H9 (cell line): ENCODE measurements at regions not wholly inside any gene's neighbourhood (a gene's known extent, or its start where the extent isn't known, plus 50 kb on each side); places are given as distances from the start of the nearest gene placed in this dataset.

Experiments used
- DNase-seq: peaks from one replicate; pipeline ENCODE4 v3.0.0-alpha.2; 2017
- H2AFZ ChIP-seq: one replicate; pipeline ENCODE4 v1.6.1; 2013; ENCODE audit warnings: mild to moderate bottlenecking, low read length, control low read depth, moderate library complexity
- H2AK5ac ChIP-seq: 2 replicates; pipeline ENCODE4 v1.6.1; 2013; ENCODE audit warnings: low read length, control low read depth, mixed read lengths; ENCODE audit not compliant: insufficient read length
- H2BK120ac ChIP-seq: one replicate; pipeline ENCODE4 v1.6.1; 2013; ENCODE audit warnings: low read depth, mild to moderate bottlenecking, low read length, control low read depth, inconsistent platforms; ENCODE audit not compliant: poor library complexity, severe bottlenecking
- H2BK12ac ChIP-seq: 2 replicates; pipeline ENCODE4 v1.6.1; 2013; ENCODE audit warnings: low read length, control low read depth, mixed read lengths, low read depth; ENCODE audit not compliant: insufficient read length
- H2BK15ac ChIP-seq: 2 replicates; pipeline ENCODE4 v1.6.1; 2013; ENCODE audit warnings: low read depth, low read length, control low read depth
- H2BK20ac ChIP-seq: one replicate; pipeline ENCODE4 v1.6.1; 2013; ENCODE audit warnings: low read depth, mild to moderate bottlenecking, low read length, control low read depth, inconsistent platforms; ENCODE audit not compliant: poor library complexity, severe bottlenecking
- H2BK5ac ChIP-seq: 2 replicates; pipeline ENCODE4 v1.6.1; 2013; ENCODE audit warnings: low read length, control low read depth, mixed read lengths; ENCODE audit not compliant: insufficient read length
- H3K14ac ChIP-seq: 2 replicates; pipeline ENCODE4 v1.6.1; 2013; ENCODE audit warnings: low read length, control low read depth; ENCODE audit not compliant: insufficient read depth
- H3K18ac ChIP-seq: 2 replicates; pipeline ENCODE4 v1.6.1; 2013; ENCODE audit warnings: low read depth, mild to moderate bottlenecking, mixed read lengths, low read length, control low read depth; ENCODE audit not compliant: insufficient read length
- H3K23ac ChIP-seq: 2 replicates; pipeline ENCODE4 v1.6.1; 2013; ENCODE audit warnings: low read length, control low read depth, mixed read lengths, low read depth; ENCODE audit not compliant: insufficient read length
- H3K23me2 ChIP-seq: 2 replicates; pipeline ENCODE4 v1.6.1; 2013; ENCODE audit warnings: low read depth, mild to moderate bottlenecking, mixed read lengths, low read length, control low read depth; ENCODE audit not compliant: insufficient read length, poor library complexity, severe bottlenecking
- H3K27ac ChIP-seq: 2 replicates; pipeline ENCODE4 v1.5.1; 2013; ENCODE audit warnings: low read length, control low read depth, mixed read lengths, low read depth; ENCODE audit not compliant: insufficient read length
- H3K27me3 ChIP-seq: 2 replicates; pipeline ENCODE4 v1.6.1; 2013; ENCODE audit warnings: low read length, control low read depth, inconsistent platforms; ENCODE audit not compliant: insufficient read depth
- H3K4ac ChIP-seq: 2 replicates; pipeline ENCODE4 v1.6.1; 2013; ENCODE audit warnings: low read depth, mild to moderate bottlenecking, control low read depth, inconsistent platforms, low read length, moderate library complexity
- H3K4me1 ChIP-seq: 2 replicates; pipeline ENCODE4 v1.6.1; 2013; ENCODE audit warnings: low read length, control low read depth, inconsistent platforms; ENCODE audit not compliant: insufficient read depth
- H3K4me2 ChIP-seq: 2 replicates; pipeline ENCODE4 v1.6.1; 2013; ENCODE audit warnings: low read length, control low read depth, mixed read lengths; ENCODE audit not compliant: insufficient read length, insufficient read depth
- H3K56ac ChIP-seq: 2 replicates; pipeline ENCODE4 v1.6.1; 2013; ENCODE audit warnings: low read depth, mild to moderate bottlenecking, mixed read lengths, low read length, control low read depth; ENCODE audit not compliant: insufficient read length
- H3K79me1 ChIP-seq: 2 replicates; pipeline ENCODE4 v1.6.1; 2013; ENCODE audit warnings: low read depth, mild to moderate bottlenecking, moderate library complexity, low read length, control low read depth, inconsistent platforms; ENCODE audit not compliant: insufficient read depth, poor library complexity, severe bottlenecking
- H3K79me2 ChIP-seq: 2 replicates; pipeline ENCODE4 v1.6.1; 2013; ENCODE audit warnings: low read length, control low read depth, inconsistent platforms; ENCODE audit not compliant: insufficient read depth
- H3K9ac ChIP-seq: 2 replicates; pipeline ENCODE4 v1.6.1; 2013; ENCODE audit warnings: low read length, control low read depth, mixed read lengths; ENCODE audit not compliant: insufficient read length; ENCODE audit errors: extremely low read depth
- H3K9me3 ChIP-seq: one replicate; pipeline ENCODE4 v1.6.1; 2013; ENCODE audit warnings: low read depth, low read length, inconsistent platforms; ENCODE audit not compliant: control insufficient read depth
- H3T11ph ChIP-seq: one replicate; pipeline ENCODE4 v1.6.1; 2013; ENCODE audit warnings: mild to moderate bottlenecking, low read length, control low read depth, inconsistent platforms
- H4K20me1 ChIP-seq: one replicate; pipeline ENCODE4 v1.6.1; 2013; ENCODE audit not compliant: control insufficient read depth, insufficient read length, insufficient read depth
- H4K5ac ChIP-seq: 2 replicates; pipeline ENCODE4 v1.6.1; 2013; ENCODE audit warnings: low read depth, mild to moderate bottlenecking, mixed read lengths, low read length, control low read depth; ENCODE audit not compliant: insufficient read length
- H4K8ac ChIP-seq: replicated peaks from 2 replicates; pipeline ENCODE4 v1.6.1; 2013; ENCODE audit warnings: low read length, control low read depth, mixed read lengths, low read depth; ENCODE audit not compliant: insufficient read length
- H4K91ac ChIP-seq: 2 replicates; pipeline ENCODE4 v1.6.1; 2013; ENCODE audit warnings: low read depth, mild to moderate bottlenecking, moderate library complexity, mixed read lengths, low read length, control low read depth; ENCODE audit not compliant: insufficient read length
- H3K27ac Mint-ChIP-seq, 3 experiments: 2 replicates in 2 of 3; 3 replicates in 1 of 3; pipeline ENCODE4 v1.8.0; 2020 to 2021; ENCODE audit warnings: mixed read lengths in 3 of 3, mild to moderate bottlenecking in 1 of 3, moderate library complexity in 1 of 3
- H3K27me3 Mint-ChIP-seq: 2 replicates; pipeline ENCODE4 v1.8.0; 2021; ENCODE audit warnings: low read depth, mild to moderate bottlenecking, moderate library complexity, mixed read lengths
- H3K36me3 Mint-ChIP-seq, 3 experiments: 2 replicates in 2 of 3; 3 replicates in 1 of 3; pipeline ENCODE4 v1.8.0; 2020 to 2021; ENCODE audit warnings: low read depth in 3 of 3, mixed read lengths in 3 of 3; ENCODE audit not compliant: insufficient read depth in 1 of 3
- H3K4me1 Mint-ChIP-seq, 2 experiments: 2 replicates each; pipeline ENCODE4 v1.8.0; 2020; ENCODE audit warnings: mixed read lengths in 2 of 2
- H3K4me3 Mint-ChIP-seq, 2 experiments: 2 replicates in 1 of 2; 3 replicates in 1 of 2; pipeline ENCODE4 v1.8.0; 2020 to 2021; ENCODE audit warnings: mild to moderate bottlenecking in 2 of 2, mixed read lengths in 2 of 2, moderate library complexity in 1 of 2
- H3K9me3 Mint-ChIP-seq, 2 experiments: 2 replicates in 1 of 2; 3 replicates in 1 of 2; pipeline ENCODE4 v1.8.0; 2020; ENCODE audit warnings: mild to moderate bottlenecking in 2 of 2, mixed read lengths in 2 of 2, moderate library complexity in 1 of 2
- WGBS: extraction: QIAGEN DNeasy Blood & Tissue Kit; methylation state at CpG from one replicate; pipeline ENCODE4 v1.1.7; 2013; ENCODE audit warnings: missing lambda C conversion rate, low lambda C conversion rate, mixed read lengths; ENCODE audit not compliant: insufficient read length; ENCODE audit errors: extremely low coverage; 5-methylcytosine and 5-hydroxymethylcytosine counted together
- TF ChIP-seq, protein P1 (sequence below): fragments of 200-600 bp; sonication (generic); conservative IDR thresholded peaks from 3 replicates; pipeline ENCODE4 v1.8.0; 2021; ENCODE audit warnings: antibody characterized with exemption, mild to moderate bottlenecking

DNA sequence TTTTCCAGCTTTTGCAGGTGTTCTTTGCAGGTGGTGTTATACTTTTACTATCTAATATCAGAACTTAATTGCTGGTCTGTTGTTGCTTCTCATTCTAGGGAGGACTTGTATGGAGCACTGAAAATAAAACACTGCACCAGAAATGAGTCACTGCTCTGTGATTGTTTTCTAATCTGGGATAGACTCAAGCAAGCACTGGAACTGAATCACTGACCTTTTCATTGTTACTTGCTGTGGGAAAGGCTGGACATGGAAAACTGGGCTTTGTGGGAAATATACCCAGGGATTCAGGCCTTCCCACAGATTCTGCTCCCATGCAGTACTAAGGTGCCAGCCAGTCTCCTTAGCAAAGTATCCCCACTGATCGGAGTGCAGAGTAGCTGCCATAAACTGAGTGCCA, 470.0 kb upstream of the GCFC2 start:
- H3K23ac ChIP-seq: no peak overlapping the region
- H3K9ac ChIP-seq: no peak overlapping the region
- Mint-ChIP-seq H3K36me3 (peaks cover 14 to 32% (median 16%) of the 10 kb centered on the region in 3 experiments), H3K27ac (no peak overlapping the region), H3K27me3 (no peaks in the 10 kb centered on the region), H3K4me1 (no peaks in the 10 kb centered on the region), H3K9me3 (peaks cover 24 to 31% of the 10 kb centered on the region in 2 experiments), H3K4me3 (no peak overlapping the region)
- no peaks in the 10 kb centered on the region for H3K9me3 ChIP-seq
- no peak for DNase-seq
- no peak overlapping the region for H3K4ac ChIP-seq
- H3K14ac ChIP-seq: no peak overlapping the region
- no peak overlapping the region for H3T11ph ChIP-seq
- no peaks in the 10 kb centered on the region for H3K79me1 ChIP-seq
- TF ChIP-seq, protein P1, sequence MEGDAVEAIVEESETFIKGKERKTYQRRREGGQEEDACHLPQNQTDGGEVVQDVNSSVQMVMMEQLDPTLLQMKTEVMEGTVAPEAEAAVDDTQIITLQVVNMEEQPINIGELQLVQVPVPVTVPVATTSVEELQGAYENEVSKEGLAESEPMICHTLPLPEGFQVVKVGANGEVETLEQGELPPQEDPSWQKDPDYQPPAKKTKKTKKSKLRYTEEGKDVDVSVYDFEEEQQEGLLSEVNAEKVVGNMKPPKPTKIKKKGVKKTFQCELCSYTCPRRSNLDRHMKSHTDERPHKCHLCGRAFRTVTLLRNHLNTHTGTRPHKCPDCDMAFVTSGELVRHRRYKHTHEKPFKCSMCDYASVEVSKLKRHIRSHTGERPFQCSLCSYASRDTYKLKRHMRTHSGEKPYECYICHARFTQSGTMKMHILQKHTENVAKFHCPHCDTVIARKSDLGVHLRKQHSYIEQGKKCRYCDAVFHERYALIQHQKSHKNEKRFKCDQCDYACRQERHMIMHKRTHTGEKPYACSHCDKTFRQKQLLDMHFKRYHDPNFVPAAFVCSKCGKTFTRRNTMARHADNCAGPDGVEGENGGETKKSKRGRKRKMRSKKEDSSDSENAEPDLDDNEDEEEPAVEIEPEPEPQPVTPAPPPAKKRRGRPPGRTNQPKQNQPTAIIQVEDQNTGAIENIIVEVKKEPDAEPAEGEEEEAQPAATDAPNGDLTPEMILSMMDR: no peak
- no peak overlapping the region for H4K5ac ChIP-seq
- H4K20me1 ChIP-seq: no peaks in the 10 kb centered on the region
- H2BK120ac ChIP-seq: no peak overlapping the region
- no peak overlapping the region for H3K27ac ChIP-seq
- no peak overlapping the region for H4K8ac ChIP-seq
- no peak overlapping the region for H2BK5ac ChIP-seq
- no peak overlapping the region for H2BK12ac ChIP-seq
- H3K79me2 ChIP-seq: no peaks in the 10 kb centered on the region
- no peaks in the 10 kb centered on the region for H3K23me2 ChIP-seq
- no CpG with 5 or more reads among the region's 1 CpG for WGBS
- H2BK15ac ChIP-seq: no peak overlapping the region
- H4K91ac ChIP-seq: no peak overlapping the region
- no peak overlapping the region for H2BK20ac ChIP-seq
- no peak overlapping the region for H2AK5ac ChIP-seq
- no peaks in the 10 kb centered on the region for H3K4me1 ChIP-seq
- no peaks in the 10 kb centered on the region for H3K27me3 ChIP-seq
- H3K18ac ChIP-seq: no peak overlapping the region
- H3K56ac ChIP-seq: no peak overlapping the region
- no peak overlapping the region for H3K4me2 ChIP-seq
- no peak overlapping the region for H2AFZ ChIP-seq
